ENCODE measurements at regions not wholly inside any gene's neighbourhood (a gene's known extent, or its start where the extent isn't known, plus 50 kb on each side); places are given as distances from the start of the nearest gene placed in this dataset.
A peak's percentile ranks its signal among the peaks of the same experiment; 100 is the strongest.
"Not testable (repeated sequence)": the region's sequence is repeated elsewhere in the genome, so short reads cannot be mapped to it uniquely, and the experiment has no call there.

GRCh38 chr7:125098377-125098970, 168.8 kb upstream of the POT1 start:
- no peak for DNase-seq

GRCh38 chr7:125090596-125090995, 161.0 kb upstream of the POT1 start:
- DNase-seq = no peak

DNA sequence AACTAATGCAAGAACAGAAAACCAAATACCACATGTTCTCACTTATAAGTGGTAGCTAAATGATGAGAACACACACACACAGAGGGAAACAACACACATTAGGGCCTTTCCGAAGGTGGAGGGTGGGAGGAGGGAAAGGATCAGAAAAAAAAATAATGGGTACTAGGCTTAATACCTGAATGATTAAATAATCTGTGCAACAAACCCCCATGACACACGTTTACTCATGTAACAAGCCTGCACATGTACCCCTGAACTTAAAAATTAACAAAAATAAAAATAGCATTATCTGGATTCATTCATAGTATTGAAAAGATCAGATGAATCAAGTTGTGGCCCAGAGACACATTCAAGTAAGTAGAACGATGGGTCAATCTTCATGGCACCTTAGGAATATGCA, 159.5 kb upstream of the POT1 start:
- no peak for DNase-seq

- DNase-seq = no peak
Measured at GRCh38 chr7:125088555-125088954, 158.9 kb upstream of the POT1 start.

- no peak for DNase-seq
Measured at GRCh38 chr7:125085084-125085483, 155.5 kb upstream of the POT1 start.

- DNase-seq = no peak
Measured at GRCh38 chr7:125084196-125084595, 154.6 kb upstream of the POT1 start.

GRCh38 chr7:125074141-125074540, 144.5 kb upstream of the POT1 start:
- DNase-seq = no peak

DNA sequence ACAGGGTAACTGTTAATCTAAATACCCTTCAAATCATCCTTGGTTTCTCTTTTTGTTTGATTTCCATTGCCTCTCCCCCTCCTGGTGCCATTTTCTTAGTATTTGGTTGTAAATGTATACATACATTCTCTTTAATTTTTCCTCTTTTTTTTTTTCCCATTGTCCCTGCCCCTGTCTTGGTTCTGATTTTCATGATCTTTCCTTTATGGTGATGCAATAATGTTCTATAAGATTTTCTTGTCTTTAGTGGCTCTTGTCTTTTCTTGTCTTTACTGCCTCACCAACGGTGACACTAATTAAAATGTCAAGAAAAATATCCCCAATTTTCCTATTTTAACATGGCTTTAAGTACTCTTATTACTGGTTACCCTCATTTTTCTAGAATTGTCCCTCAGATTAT, 135.9 kb upstream of the POT1 start:
- DNase-seq = no peak

DNA sequence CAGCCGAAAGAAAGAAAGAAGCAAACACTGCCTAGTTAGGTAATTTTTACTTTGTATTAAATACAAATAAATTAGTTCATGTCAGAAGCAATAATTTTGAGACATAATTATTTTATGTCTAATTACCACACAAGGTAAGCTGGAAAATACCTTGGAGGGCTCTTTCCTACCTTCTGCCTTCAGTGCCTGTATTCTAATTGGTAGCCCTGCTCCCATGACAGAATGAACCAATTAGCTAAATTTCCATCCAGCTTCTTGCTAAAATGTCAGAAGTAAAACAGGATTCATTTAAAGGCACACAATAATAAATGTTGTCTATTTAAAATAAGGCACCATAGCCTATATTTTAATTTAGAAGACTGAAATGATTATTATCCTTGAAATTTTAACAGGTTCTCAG, 135.4 kb upstream of the POT1 start:
- no peak for DNase-seq

- no peak for DNase-seq
Measured at GRCh38 chr7:125061776-125062397, 132.3 kb upstream of the POT1 start.

- DNase-seq = not testable (repeated sequence)
Measured at GRCh38 chr7:125061083-125061745, 131.6 kb upstream of the POT1 start.

- DNase-seq = no peak
Measured at GRCh38 chr7:125059861-125060456, 130.3 kb upstream of the POT1 start.

GRCh38 chr7:125057963-125058362, 128.3 kb upstream of the POT1 start:
- no peak for DNase-seq

DNA sequence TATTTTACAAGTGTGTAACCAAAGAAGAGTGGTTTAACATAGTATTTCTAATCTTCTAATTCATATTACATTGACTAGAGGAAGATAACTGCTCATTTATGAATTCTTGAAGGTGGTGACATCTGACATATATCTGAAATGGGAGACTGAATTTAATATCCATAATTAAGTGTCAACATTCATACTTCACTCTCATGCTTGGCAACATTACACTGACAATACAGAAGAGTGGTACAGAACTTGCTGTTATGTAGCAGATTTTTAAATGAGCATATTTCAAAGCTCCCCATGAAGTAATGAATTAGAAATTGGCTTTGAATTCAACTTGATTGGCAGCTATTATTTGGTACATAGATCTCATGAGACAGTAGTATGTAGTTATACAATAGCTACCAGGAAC, 125.8 kb upstream of the POT1 start:
- DNase-seq = no peak

GRCh38 chr7:125046767-125047166, 117.1 kb upstream of the POT1 start:
- DNase-seq = no peak

- peak; percentile 81 for DNase-seq
Measured at GRCh38 chr7:125033506-125033905, 103.9 kb upstream of the POT1 start.

- no peak for DNase-seq
Measured at GRCh38 chr7:125032943-125033342, 103.3 kb upstream of the POT1 start.

DNA sequence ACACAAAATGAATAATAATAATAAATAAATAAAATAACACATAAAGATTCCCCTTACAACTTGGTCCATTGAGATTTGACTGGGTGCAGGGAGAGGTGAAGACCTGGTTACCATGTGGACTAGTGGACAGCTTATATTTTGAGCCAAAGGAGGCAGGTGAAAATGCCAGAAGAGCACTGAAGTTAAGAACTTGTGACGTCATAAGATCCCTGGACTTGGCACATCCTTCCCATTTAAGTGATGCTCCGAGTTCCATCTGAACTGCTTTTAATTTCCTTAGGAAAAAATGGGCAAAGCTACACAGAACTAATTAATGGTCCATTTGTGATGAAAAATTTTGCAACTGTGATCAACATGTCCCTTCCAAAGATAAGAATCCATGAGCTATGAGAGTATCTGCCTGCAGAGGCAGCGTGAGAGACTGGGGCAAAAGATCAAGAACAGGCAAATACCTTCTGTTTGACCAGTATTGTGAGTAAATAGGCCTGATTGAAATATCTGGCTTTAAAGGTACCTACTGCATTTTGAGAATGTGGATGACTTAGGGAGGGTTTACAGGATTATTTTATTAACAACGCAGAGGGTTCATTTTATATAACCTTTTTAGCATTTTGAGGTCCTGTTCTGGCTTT, 101.2 kb upstream of the POT1 start:
- no peak for DNase-seq

DNA sequence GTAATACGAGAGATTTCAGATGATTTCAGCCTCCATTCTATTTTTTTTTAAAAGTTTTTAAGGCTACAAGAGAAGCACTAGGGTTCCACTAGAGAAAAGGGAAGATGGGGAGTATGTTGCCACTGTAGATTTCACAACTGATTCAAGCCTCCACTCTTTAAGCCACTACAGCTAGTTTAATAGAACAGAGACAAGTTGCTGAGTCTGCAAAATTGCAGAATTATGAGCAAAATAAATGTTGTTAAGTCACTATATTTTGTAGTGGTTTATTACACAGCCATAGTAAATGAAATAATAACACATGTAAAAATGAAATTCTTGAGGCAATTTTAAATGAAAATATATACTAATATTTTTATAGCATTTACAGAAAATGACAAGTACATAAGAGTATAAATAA, 96.0 kb upstream of the POT1 start:
- no peak for DNase-seq

- DNase-seq = no peak
Measured at GRCh38 chr7:125020801-125021200, 91.2 kb upstream of the POT1 start.

- no peak for DNase-seq
Measured at GRCh38 chr7:125010540-125010939, 80.9 kb upstream of the POT1 start.

DNA sequence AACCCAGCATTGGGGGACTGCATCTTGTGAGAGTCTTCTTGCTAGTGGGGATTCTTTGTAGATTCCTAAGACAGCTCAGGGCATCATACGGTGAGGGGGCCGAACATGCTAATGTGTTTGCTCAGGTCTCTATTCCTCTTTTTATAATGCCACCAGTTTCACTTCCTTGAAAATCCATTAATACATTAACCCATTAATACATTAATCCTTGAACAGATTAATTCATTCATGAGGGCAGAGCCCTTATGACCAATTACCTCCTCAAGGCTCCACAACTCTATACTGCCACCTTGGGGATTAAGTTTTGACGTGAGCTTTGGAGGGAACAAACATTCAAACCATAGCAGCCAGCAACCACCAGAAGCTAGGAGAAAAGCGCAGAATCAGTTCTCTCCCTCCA, 67.2 kb upstream of the POT1 start:
- no peak for DNase-seq

DNA sequence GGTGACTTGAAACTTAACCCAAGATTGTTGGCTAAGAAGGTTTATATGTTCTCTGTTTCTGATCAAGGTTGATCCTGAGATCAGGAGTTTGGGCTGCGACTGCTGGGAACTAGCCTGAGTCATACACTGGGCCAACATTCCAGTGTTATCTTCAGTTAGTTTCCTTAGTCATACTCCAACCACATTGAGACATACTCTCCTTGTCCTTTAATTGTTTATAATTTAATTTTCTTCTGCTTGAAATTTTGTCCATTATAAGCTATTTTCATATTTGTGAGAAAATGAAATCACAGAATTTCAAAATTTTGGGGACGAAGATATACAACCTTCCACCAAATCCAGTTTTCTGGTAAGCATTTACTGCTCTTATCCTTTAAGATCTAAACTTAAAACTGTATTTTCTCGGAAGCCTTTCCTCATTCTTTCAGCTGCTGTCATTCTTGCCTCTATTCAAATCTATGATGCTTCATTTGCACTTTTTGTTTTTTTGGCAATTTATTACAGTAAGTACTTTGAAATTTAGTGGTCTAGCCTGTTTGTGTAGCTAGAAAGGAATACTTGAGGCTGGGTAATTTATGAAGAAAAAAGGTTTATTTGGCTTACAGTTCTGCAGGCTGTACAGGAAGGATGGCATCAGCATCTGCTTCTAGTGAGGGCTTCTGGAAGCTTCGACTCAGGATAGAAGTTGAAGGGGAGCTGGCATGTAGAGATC, 63.4 kb upstream of the POT1 start:
- no peak for DNase-seq
